OCI-LY3 (cell line): ENCODE measurements at regions not wholly inside any gene's neighbourhood (a gene's known extent, or its start where the extent isn't known, plus 50 kb on each side); places are given as distances from the start of the nearest gene placed in this dataset.

ENCODE experiments used
- EZH2phosphoT487 ChIP-seq: fragments of 200-600 bp; shearing (Covaris generic); IDR thresholded peaks from 2 replicates; pipeline ENCODE4 v1.6.1; 2018; ENCODE audit warnings: antibody characterized with exemption, mixed run types, low read depth
- TF ChIP-seq, protein P1 (sequence below): fragments of 200-600, 300-600 bp; sonication (generic); IDR thresholded peaks from 2 replicates; pipeline ENCODE4 v1.5.1; 2014; ENCODE audit warnings: antibody characterized with exemption, low read length, low read depth

DNA sequence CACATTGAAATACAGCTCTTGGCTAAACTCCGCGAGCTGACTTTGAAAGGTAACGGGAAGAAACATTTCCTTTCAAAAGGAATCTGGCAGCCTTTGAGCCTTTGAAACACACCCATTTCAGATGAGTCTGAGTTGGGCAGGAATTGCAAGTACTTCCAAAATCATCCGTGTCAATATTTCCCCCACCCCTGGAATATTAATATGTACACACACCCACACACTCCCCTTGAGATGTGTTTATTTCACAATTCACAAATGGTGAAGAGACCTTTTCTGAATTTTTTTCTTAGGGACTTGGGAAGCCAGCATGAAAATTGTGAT lies 438.7 kb upstream of the NRP1 start:
- TF ChIP-seq, protein P1, sequence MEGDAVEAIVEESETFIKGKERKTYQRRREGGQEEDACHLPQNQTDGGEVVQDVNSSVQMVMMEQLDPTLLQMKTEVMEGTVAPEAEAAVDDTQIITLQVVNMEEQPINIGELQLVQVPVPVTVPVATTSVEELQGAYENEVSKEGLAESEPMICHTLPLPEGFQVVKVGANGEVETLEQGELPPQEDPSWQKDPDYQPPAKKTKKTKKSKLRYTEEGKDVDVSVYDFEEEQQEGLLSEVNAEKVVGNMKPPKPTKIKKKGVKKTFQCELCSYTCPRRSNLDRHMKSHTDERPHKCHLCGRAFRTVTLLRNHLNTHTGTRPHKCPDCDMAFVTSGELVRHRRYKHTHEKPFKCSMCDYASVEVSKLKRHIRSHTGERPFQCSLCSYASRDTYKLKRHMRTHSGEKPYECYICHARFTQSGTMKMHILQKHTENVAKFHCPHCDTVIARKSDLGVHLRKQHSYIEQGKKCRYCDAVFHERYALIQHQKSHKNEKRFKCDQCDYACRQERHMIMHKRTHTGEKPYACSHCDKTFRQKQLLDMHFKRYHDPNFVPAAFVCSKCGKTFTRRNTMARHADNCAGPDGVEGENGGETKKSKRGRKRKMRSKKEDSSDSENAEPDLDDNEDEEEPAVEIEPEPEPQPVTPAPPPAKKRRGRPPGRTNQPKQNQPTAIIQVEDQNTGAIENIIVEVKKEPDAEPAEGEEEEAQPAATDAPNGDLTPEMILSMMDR = no peak
- TF ChIP-seq EZH2phosphoT487 = no peak
